SW480 (cell line): ENCODE measurements at regions not wholly inside any gene's neighbourhood (a gene's known extent, or its start where the extent isn't known, plus 50 kb on each side); places are given as distances from the start of the nearest gene placed in this dataset.
A peak's percentile ranks its signal among the peaks of the same experiment; 100 is the strongest.

Source experiments
- DNase-seq: peaks from one replicate; pipeline ENCODE4 v3.0.0-alpha.2; 2016; ENCODE audit warnings: low spot score

DNA sequence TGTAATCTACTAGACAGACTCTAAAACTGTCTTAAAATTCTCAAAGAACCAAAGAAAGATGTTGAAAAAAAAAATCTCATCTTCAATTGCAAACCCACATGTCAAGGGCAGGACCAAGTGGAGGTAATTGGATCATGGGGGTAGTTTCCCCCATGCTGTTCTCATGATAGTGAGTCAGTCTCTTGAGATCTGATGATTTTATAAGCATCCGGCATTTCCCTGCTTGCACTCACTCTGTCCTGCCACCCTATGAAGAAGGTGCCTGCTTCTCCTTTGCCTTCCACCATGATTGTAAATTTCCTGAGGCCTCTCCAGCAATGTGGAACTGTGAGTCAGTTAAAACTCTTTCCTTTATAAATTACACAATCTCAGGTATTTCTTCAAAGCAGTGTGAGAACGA is 257.0 kb downstream of the HHIPL2 start:
- DNase-seq, result no peak

DNA sequence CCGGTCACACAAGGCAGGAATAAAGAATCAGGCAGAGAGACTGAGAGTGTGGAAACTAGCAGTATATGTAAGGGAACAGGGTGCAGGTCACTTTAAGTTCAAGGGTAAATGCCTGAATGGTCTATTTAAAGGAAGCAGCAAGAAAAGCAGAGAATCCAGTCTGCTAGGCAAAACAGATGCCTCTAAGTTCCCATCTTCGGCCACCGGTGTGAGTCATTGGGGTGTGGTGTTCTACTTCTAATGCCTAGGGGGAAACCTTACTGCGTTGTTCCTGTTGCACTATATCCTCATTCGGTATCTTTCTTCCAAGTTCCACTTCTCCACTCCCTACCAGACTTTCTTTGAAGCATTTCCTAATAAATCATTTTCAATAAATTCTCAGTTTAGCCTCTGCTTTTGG is 259.9 kb downstream of the HHIPL2 start:
- peak; percentile 16 for DNase-seq

DNA sequence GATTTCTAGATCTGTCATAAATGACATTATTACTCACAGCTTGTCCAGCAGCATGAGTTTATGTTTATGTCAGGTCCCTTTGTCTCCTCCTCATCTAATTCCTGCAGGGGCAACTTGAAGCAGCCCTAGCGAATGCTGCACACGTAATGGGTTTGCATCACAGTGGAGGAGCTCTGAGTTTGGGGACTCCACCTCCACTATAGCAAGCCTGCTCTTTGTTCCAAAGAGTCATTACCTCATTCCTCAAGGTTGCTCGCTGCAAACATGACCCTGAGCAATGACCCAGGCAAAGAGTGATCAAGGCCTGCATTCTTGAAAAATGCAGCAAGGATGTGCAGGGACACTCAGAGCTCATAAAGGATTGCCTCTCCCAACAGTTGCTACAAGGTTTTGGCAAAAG is 261.9 kb downstream of the HHIPL2 start:
- DNase-seq, result no peak

DNA sequence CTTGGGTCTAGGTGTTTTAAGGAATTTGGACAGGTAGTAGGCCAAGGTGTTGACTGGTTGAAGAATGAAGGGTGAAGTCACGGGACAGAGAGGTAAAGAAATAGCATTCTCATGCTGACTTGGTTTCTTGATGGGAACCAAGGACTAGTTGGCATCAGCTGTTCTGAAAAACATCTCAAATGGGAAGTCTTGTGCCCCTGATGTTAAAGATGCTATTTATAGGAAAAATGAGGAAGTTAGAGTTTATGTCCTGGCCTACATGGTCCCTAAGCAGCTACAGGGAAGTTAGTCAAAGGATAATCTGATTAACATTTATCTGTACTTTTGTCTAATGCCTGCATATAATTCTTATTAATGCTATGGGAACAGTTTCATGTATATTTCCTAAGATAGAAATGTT is 262.4 kb downstream of the HHIPL2 start:
- no peak for DNase-seq

DNA sequence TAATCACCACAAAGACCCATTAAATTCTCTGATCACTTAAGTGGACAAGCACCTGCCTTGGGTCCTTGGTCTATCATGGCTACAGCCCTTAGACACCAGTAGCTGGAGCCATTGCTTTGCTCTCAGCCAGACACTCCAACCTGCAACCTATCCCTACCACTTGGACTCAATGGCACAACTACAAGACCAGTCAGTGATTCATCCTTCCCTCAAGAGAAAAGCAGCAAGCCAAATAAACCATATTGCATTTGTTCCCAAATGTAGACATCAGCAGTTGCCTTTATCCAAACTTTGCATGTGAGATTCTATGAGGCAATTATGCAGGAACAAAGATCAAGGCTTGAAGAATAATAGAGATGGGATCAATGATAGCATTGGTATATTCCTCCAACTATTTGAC is 263.4 kb downstream of the HHIPL2 start:
- DNase-seq, result no peak

DNA sequence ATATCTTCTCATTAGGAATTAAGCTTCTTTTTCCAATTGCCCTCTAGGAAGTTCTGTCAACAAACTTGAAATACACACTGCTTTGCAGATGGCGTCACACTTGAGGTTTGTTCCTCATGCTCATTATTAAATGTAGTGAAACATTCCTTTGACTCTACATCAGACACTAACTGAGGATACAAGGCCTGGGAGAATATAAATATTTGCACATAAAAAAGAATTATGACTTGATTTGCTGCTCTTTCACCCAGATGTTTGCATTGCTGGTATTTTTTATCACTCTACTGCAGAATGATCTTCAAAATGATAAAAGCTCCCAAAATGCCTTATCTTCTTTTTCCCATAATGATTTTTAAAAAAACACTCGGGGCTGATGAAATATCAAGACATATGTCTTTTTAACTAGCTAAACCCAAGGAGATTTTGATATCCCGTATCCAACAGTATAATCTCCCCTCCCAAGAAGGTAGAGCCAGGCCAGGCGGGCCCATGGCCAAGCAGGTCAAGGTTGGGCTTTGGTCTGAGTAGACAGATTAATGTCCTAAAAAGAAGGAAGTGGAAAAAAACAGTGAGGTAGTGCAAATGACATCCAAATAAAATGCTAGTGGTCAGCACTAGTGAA is 264.6 kb downstream of the HHIPL2 start:
- no peak for DNase-seq

DNA sequence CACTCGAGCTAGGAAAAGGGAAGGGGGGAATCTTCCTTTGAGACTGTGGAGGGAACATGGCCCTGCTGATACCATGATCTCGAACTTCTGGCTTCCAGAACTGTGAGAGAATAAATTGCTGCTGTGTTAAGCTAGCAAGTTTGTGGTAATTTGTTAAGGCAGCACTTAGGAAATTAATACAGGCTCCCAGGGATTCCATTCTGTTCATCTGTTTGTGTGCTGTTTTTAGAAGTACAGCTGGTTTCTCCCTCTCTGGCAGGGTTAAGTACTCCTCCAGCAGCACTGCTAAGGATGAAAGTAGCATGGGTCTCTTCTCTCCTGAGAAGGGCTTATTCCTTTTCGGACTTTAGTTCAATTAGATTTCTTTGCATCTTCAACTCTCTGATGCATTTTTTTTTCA is 268.3 kb downstream of the HHIPL2 start:
- DNase-seq, result no peak

DNA sequence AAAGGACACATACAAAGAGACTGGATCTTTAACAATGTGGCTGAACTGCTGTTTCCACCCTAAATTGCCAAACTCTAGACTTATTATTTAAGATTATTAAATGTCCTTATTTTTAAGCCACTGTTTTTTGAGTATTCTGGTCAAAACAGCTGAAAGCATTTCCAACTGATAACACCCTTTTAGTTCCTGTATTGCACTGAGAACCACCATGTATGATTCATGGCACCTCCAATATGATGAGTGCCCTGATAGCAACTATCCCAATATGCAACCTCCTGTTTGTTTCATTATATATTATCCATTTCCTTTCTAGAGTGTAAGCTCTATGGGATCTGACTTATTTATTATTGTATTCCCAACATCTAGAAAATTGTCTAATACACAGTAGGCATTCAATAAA is 269.4 kb downstream of the HHIPL2 start:
- DNase-seq, result no peak

DNA sequence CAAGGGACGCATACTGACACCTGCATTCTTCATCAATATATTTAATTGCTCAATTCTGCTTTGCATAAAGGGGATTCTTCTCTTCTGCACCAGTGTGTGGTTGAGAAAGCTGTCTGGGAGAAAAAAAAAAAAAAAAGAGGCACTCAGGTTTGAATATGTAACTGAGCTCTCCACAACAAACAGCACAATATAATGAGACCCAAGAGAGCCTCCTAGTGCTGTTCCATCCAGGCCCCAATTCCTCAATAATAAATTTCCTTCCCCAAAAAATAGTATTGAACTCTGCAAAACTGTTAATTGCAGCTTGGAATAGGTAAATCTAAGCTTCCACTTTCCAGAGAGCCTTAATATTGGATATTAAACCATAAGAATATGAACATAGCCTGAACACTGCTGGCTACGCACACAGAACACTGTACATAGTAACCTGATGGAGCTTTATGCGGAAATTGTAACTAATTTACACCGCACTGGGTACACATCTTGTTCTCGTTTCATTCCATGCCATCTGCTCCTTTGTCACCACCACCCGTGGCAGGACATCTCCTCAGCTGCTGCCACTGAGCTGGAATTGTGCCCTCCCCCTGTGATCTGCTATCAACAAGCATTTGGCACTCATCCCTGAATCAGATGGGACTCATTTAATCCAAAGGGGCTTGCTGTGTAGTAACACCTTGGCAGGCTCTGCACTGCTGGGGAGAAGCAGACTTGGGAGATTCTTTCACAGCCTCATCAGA is 272.0 kb downstream of the HHIPL2 start:
- no peak for DNase-seq

DNA sequence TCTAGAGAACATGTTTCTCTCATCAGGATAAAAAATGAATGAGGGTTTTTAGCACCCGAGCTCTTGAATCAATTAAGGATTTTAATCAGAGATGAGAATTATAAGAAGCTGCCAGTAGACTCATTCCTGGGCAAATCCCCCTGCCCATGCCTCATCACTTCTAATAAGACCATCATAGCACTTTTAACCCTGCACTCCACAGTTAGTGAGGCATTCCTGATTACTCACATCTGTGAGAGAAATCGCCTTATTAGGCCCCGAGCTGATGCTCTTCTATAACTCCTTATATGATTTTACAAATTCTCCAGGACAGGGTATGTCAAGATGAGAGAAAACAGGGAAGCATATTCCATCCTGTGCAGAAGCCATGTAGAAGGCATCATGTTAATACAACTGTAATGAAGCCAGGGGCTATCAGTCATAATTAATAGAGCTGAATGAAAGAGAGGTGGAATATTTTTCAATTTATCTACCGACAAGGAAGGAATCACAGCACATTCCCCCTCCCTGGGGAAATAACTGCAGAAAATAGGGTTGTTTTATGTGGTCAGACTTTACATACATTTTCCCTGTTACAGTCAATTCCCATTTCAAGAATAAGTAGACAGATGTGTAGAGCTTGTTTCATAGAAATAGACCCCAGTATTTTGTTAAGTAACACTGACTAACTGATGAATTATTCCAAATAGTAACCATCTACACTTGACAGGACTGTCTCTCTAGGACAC is 272.7 kb downstream of the HHIPL2 start:
- no peak for DNase-seq

DNA sequence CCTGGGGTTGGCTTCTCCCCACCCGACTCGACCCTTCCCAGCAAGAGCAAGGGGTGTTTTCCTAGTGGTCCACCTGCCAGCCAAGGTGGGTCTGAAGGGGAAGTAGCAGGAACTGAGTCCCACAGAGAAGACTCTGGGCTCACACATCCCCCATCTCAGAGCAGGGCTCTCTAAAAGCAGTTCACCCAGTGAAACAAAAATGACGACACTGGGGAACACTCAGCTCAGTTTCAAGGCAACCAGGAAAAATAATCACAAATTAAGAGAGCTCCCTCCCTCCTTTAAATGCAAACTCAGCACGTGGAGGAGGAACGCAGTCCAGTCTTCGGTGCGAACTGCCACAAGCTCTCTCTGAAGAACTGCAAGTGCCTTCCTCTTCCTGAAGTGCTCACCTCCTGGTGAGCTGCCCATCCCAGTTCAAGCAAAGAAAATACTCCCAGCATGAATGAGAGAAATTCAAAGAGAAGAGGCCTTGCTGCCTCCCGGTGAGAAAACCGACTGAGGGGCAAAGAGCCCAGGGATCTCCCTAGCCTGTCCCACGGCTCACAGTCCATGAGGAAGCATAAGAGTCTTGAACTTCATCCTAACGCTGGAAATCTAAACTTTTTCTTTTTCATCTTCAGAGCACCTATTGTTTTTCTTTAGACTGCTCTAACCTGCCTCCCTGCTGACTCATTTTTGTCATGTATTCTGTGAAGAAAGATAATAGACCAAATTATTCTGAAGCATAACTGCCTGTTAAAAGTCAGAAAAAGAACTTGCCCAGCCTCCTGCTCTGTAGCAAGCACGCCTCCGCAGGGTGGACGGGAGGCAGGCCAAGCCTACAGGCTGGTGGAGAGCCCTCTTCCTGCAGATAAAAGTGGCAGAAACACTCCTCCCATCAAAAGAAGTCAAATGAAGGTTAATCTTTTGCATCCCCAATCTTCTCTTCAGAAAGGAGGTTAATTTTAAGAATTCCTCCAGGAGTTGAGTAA is 281.4 kb downstream of the HHIPL2 start:
- no peak for DNase-seq

DNA sequence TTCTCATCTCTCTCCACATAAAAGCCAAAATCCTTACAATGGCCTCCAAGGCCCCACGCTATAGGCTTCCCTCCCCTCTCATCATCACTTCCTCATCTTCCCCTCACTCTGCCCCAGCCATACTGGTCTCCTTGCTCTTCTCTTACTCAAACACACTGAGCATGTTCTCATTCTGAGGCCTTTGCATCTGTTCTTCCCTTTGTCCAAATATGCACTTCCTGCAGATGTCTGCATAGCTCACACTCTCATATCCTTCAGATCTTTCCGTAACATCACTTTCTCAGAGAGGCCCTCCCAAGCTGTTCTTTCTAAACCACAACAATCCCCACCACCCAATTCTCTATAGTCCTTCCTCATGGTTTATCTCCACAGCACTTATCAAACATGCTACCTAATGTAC is 284.1 kb downstream of the HHIPL2 start:
- no peak for DNase-seq

DNA sequence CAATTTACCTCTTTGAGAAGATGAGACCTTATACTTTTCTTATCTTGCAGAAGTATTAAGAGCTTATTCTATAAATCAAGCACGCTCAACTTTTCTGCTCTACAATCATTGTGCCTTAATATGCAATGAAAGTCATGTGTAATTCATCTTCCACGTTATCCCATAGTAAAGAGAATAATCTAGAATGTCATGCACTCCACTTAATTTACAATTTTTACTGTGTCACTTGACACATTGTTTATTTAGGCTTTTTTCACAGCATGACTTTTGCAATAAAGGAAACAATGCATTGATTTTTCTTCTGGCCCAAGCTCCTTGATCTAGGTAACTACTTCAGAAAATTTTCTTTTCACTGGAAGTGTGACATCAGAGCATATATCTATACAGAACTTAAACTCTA is 290.9 kb downstream of the HHIPL2 start:
- no peak for DNase-seq

DNA sequence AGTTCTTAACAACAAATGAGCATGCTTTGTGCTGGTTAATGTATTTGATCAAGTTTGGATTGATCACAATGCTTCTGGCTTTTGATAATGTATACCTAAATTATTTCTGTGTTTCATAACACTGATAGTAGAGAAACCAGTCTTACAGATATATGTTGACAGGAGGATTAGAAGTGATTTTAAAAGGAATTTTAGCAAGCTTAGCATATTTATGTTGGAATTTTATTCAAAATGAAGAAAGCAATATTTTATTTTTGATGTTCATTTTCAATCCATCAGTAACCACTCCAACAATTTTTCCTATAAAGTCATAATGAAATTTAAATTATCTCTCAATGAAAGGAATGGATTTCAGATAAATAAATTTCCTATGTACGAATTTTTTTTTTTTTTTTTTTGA is 291.8 kb downstream of the HHIPL2 start:
- DNase-seq, result no peak

DNA sequence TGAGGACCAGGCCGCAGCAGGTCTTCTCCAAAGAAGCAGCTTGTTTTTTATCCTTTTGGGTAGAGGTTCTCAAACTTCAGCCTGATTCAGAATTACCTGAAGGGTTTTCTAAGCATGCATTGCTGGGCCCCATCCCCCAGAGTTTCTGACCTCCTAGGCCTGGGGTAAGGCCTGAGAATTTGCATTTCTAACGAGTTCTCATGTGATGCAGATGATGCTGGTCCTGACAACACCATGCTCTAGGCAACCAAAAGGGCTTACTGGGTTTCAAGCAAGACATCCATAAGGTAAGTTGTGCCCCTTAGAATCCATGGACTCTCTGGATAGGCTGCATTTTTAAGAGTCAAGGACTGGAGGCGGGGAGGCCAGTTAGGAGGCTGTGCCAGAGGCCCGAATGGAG is 295.1 kb downstream of the HHIPL2 start:
- DNase-seq, result no peak

DNA sequence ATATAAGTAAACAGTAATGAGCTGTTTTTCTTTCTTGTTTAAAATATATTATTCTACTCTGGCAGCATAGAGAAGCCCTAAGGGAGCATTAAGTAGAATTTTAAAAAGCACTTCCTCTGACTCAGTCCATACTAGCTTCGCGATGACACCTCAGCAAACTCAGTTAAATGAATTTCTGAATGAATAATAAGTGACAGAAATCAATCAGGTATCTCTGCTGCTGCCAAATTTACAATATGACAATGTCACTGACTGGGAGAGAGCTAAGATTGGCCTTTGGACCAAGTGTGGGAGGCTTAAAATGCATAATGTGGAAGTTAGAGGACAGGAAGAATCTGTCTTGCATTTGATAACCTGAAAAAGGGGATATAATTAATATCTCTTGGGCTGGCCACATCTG is 296.1 kb downstream of the HHIPL2 start:
- no peak for DNase-seq

DNA sequence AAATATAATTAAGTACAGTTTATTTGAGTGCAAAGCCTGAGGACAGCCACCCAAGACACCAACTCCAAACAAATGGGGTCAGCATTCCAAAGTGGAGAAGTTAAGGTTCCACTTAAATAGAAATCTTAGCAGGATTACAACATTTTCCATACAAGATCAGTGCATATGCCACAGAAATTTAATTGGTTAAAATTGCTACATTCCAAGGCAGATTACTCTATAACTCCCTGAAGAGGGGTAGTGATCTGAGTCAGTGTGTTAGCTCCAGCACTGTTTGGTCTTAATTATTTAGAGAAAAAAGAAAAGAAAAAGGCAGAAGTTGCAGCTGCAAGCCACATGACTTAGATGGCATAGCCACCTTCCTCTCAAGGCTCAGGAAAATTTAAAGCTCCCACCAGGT is 297.5 kb downstream of the HHIPL2 start:
- no peak for DNase-seq

DNA sequence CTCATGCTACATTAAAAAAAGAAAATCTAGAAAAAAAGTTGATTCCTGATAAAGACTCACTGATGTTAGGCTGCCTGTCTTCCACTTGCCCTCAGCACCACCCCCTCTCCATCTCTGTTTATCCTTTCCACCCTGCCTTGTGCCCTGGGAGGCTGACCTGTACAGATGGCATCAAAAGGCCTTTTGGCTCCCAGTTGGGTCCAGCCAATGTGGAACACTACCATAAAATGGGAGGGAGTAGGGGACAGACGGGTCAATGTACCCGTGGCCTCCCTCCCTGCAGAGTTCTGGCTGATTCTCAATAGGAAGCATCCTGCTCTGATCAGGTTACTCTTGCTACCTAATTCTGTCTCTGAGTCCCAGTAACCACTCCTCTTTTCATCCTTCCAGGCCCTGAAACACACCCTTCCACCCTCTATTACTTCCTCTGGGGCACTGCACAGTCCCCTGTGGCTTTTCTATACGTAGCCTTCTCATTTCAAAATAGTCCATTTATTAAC is 300.0 kb downstream of the HHIPL2 start:
- no peak for DNase-seq

DNA sequence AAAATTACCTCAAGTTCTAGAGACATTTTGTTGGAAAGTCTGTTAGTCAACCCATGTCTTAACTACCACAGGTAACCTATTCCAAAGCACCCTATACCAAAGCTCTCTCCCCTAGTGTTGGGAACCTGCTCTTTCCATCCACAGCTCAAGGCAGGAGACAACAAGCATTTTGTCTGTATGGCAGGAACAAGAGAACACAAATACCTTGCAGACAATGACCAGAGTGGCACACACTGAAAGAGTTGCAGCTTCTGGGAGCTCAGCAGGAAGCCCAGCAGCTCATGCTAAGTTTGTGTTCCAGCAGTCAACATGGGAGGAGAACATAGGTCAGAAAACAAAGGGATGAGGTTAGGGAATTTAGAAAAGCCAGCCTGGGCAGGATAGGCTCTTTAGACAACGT is 300.8 kb downstream of the HHIPL2 start:
- no peak for DNase-seq

DNA sequence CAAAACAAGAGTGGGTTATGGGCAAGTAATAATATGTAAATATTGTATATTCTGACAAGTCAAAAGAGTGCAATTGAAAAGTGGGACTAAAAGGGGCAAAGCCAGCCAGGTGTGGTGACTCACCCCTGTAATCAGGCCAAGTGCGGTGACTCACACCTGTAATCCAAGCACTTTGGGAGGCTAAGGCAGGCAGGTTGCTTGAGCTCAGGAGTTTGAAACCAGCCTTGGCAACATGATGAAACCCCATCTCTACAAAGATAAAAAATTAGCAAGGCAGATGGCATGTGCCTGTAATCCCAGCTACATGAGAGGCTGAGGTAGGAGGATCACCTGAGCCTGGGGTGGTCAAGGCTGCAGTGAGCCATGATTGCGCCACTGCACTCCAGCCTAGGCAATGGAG is 304.0 kb downstream of the HHIPL2 start:
- DNase-seq, result peak; percentile 4

DNA sequence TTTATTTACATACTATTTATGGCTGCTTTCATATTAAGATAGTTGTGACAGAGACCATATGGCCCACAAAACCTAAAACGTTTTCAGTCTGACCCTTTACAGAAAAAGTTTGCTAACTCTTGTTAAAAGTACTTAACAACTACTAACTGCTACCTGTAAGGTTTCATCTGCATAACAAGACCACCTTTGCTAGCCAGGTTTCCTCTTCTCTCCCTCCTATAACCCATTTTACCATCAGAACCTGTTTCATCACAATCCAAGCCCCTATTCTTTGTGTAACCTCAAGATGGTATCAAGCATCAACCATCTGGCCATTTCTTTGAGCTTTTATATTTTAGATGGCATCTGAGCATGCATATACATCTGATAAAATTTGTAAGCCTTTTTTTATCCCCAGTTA is 305.4 kb downstream of the HHIPL2 start:
- no peak for DNase-seq

DNA sequence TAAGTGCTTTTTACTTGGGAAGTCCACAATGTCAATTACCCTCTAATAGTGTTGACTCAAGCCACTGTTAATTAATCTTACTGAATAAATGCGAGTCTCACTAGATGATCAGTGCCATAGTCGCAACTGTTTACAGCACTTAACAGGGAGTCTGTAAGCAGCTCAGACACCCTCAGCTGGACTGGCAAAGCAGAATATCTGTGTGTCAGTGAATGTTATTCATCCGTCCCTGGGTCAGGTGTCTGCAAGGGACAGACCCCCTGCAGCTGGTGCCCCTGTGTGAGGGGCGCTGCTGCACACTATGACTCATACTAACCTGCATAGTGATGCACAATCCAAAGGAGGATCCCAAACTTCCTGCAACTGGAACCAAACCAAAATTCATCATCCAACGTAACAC is 306.5 kb downstream of the HHIPL2 start:
- DNase-seq, result no peak
